ENCODE measurements at regions not wholly inside any gene's neighbourhood (a gene's known extent, or its start where the extent isn't known, plus 50 kb on each side); places are given as distances from the start of the nearest gene placed in this dataset.

DNA sequence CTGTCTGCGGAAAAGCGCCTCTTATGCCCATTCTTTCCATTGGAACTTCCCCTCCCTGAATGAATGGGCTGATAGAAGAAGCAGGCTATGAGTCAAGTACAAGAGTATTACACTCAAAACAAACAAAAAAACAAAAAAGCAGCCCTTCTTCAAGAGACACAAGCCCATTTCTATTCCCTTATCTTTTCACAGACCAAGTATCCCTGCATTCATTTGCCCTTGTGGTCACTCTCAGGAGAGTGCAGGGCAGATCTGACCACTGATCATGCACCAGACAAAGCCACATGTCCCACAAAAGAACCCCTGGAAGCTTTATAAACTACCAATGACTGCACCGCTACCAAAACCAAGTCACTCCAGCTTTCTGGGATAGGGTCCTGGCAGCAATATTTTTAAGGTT lies 262.5 kb upstream of the TAS2R1 start:
- Histone ChIP-seq H3K27me3 (ENCODE audit: control insufficient read depth, insufficient read depth, low read length) (no peaks in the 10 kb centered on the region), H3K9me3 (ENCODE audit: control insufficient read depth, insufficient read depth, low read length) (no peaks in the 10 kb centered on the region), H3K4me3 (ENCODE audit: low read length) (no peak overlapping the region), H3K36me3 (ENCODE audit: control insufficient read depth, insufficient read depth, low read length) (no peaks in the 10 kb centered on the region), H3K4me1 (ENCODE audit: control insufficient read depth, insufficient read depth, low read length) (no peaks in the 10 kb centered on the region), H3K27ac (ENCODE audit: low read length) (no peak overlapping the region)
- no CpG with 5 or more reads among the region's 3 CpGs for WGBS (ENCODE audit: insufficient coverage, insufficient read length)
- no peak for DNase-seq (ENCODE audit: low read depth, low spot score)

DNA sequence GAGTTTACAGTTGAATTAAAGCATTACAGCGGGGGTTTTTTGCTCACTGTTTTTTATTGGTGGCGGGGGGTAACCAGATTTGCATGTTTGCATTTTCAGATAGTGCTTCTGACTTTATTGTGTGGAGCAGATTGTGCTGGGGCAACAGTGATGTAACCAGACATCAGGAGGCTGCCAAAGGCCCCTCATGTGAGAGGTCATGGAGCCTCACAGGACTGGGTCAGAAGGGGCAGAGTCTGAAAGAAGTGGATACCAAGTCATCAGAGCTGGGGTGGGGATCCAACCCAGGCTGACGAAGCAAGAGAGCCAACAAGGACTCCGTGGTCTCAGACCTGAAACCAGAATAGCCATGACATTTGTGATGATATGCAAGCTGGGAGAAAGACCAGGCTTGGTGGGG lies 259.4 kb upstream of the TAS2R1 start:
- no peaks in the 10 kb centered on the region for H3K9me3 ChIP-seq (ENCODE audit: control insufficient read depth, insufficient read depth, low read length)
- no CpG with 5 or more reads among the region's 4 CpGs for whole genome bisulfite sequencing (ENCODE audit: insufficient coverage, insufficient read length)
- no peak for DNase-seq (ENCODE audit: low read depth, low spot score)
- peaks cover 1% of the 10 kb centered on the region; the same call in 1 of the 2 replicates for H3K4me1 ChIP-seq (ENCODE audit: control insufficient read depth, insufficient read depth, low read length)
- H3K27me3 ChIP-seq (ENCODE audit: control insufficient read depth, insufficient read depth, low read length), result no peaks in the 10 kb centered on the region
- no peak overlapping the region for H3K27ac ChIP-seq (ENCODE audit: low read length)
- no peaks in the 10 kb centered on the region for H3K36me3 ChIP-seq (ENCODE audit: control insufficient read depth, insufficient read depth, low read length)
- H3K4me3 ChIP-seq (ENCODE audit: low read length), result no peak overlapping the region

- DNase-seq (ENCODE audit: low read depth, low spot score), result no peak
- Histone ChIP-seq H3K36me3 (ENCODE audit: control insufficient read depth, insufficient read depth, low read length) (no peaks in the 10 kb centered on the region), H3K9me3 (ENCODE audit: control insufficient read depth, insufficient read depth, low read length) (no peaks in the 10 kb centered on the region), H3K4me1 (ENCODE audit: control insufficient read depth, insufficient read depth, low read length) (peaks cover 1% of the 10 kb centered on the region; the same call in 1 of the 2 replicates), H3K27ac (ENCODE audit: low read length) (no peak overlapping the region), H3K27me3 (ENCODE audit: control insufficient read depth, insufficient read depth, low read length) (no peaks in the 10 kb centered on the region), H3K4me3 (ENCODE audit: low read length) (no peak overlapping the region)
- no CpG with 5 or more reads among the region's 3 CpGs for WGBS (ENCODE audit: insufficient coverage, insufficient read length)
Measured at GRCh38 chr5:9888501-9888901, 258.4 kb upstream of the TAS2R1 start.

GRCh38 chr5:9885164-9885563 lies 255.0 kb upstream of the TAS2R1 start:
- no peak overlapping the region for H3K4me3 ChIP-seq (ENCODE audit: low read length)
- H3K9me3 ChIP-seq (ENCODE audit: control insufficient read depth, insufficient read depth, low read length), result no peaks in the 10 kb centered on the region
- no peak for DNase-seq (ENCODE audit: low read depth, low spot score)

GRCh38 chr5:9878206-9878605 lies 248.1 kb upstream of the TAS2R1 start:
- H3K4me1 ChIP-seq (ENCODE audit: control insufficient read depth, insufficient read depth, low read length), result no peaks in the 10 kb centered on the region
- DNase-seq (ENCODE audit: low read depth, low spot score), result no peak
- H3K36me3 ChIP-seq (ENCODE audit: control insufficient read depth, insufficient read depth, low read length), result no peaks in the 10 kb centered on the region
- H3K9me3 ChIP-seq (ENCODE audit: control insufficient read depth, insufficient read depth, low read length), result no peaks in the 10 kb centered on the region
- no peaks in the 10 kb centered on the region for H3K27me3 ChIP-seq (ENCODE audit: control insufficient read depth, insufficient read depth, low read length)
- H3K4me3 ChIP-seq (ENCODE audit: low read length), result no peak overlapping the region
- no peak overlapping the region for H3K27ac ChIP-seq (ENCODE audit: low read length)
- no CpG with 5 or more reads among the region's 5 CpGs for WGBS (ENCODE audit: insufficient coverage, insufficient read length)

More at GRCh38 chr5:9885164-9885563, 255.0 kb upstream of the TAS2R1 start:
- Histone ChIP-seq H3K27ac (ENCODE audit: low read length) (no peak overlapping the region), H3K4me1 (ENCODE audit: control insufficient read depth, insufficient read depth, low read length) (peaks cover 1% of the 10 kb centered on the region; the same call in 1 of the 2 replicates), H3K27me3 (ENCODE audit: control insufficient read depth, insufficient read depth, low read length) (no peaks in the 10 kb centered on the region), H3K36me3 (ENCODE audit: control insufficient read depth, insufficient read depth, low read length) (no peaks in the 10 kb centered on the region)

DNA sequence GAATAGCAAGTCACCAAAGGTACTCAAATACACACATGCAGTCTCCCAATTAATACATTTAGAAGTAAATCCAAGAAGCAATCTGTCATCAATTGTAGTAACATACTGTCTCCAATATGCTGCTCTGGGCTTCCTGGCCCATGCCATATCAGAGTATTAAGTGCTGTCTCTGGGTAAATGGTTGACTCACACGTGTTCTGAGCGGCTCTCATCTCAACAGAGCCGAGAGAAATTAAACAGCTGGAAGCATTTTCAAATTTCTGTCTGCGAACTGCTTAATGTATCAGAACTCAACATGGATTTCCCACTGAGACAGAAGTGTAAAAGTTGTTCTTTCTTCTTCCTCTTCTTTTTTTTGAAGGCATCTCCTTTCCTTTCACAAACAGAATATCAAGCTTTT lies 247.3 kb upstream of the TAS2R1 start:
- no CpG with 5 or more reads among the region's 4 CpGs for WGBS (ENCODE audit: insufficient coverage, insufficient read length)

DNA sequence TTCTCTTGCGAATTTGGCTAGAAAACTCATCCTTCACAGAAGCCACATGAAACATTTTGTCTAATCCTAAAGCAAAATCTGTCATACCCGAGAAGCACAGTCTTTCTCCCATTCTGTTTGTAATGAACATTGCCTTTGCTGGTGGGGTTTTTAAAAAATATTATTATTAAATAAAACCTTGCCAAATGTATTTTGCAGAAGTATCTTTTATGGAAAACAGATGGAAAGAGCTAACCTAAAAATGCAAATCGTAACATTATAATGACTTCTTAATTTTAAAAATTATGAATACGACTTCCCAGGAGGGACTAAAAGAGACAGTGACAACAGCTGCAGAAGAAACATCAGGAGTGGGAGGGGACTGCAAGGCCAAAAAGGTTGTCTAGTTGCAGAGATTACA lies 246.3 kb upstream of the TAS2R1 start:
- Histone ChIP-seq H3K36me3 (ENCODE audit: control insufficient read depth, insufficient read depth, low read length) (no peaks in the 10 kb centered on the region), H3K4me3 (ENCODE audit: low read length) (no peak overlapping the region), H3K27ac (ENCODE audit: low read length) (no peak overlapping the region), H3K9me3 (ENCODE audit: control insufficient read depth, insufficient read depth, low read length) (no peaks in the 10 kb centered on the region), H3K4me1 (ENCODE audit: control insufficient read depth, insufficient read depth, low read length) (no peaks in the 10 kb centered on the region), H3K27me3 (ENCODE audit: control insufficient read depth, insufficient read depth, low read length) (no peaks in the 10 kb centered on the region)
- WGBS (ENCODE audit: insufficient coverage, insufficient read length), result no CpG with 5 or more reads among the region's 4 CpGs
- DNase-seq (ENCODE audit: low read depth, low spot score), result no peak

More for the DNA sequence above, 247.3 kb upstream of the TAS2R1 start:
- Histone ChIP-seq H3K36me3 (ENCODE audit: control insufficient read depth, insufficient read depth, low read length) (no peaks in the 10 kb centered on the region), H3K9me3 (ENCODE audit: control insufficient read depth, insufficient read depth, low read length) (no peaks in the 10 kb centered on the region), H3K27me3 (ENCODE audit: control insufficient read depth, insufficient read depth, low read length) (no peaks in the 10 kb centered on the region), H3K27ac (ENCODE audit: low read length) (no peak overlapping the region), H3K4me3 (ENCODE audit: low read length) (no peak overlapping the region), H3K4me1 (ENCODE audit: control insufficient read depth, insufficient read depth, low read length) (no peaks in the 10 kb centered on the region)
- DNase-seq (ENCODE audit: low read depth, low spot score), result no peak

DNA sequence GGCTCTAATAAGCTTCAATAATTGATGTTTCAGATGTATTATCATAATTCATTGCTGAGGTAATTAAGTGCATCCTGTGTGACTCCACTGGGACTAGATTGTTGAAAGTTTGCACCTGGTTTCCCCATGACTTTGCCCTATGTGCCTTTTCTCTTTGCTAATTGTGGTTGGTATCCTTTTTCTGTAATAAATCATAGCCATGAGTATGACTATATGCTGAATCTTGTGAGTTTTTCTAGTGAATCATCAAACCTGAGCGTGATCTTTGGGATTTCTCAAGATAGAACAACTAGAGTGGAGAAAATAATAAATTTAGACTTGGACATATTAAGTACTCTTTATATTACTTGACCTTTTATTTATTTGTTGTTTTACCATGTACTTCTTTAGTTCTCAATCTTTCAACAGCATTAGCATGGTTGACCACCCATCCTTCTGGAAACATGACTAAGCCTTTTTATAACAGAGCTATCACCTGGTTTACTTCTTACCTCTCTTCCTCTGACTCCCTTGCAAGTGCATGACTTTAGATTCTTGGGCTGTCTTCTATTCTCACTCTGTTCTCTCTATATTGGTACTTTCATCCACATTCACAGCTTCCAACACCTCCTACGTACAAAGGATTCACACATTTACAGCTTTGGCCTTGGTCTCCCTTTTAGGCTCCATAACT lies 239.6 kb upstream of the TAS2R1 start:
- no CpG with 5 or more reads among the region's 2 CpGs for WGBS (ENCODE audit: insufficient coverage, insufficient read length)
- H3K27ac ChIP-seq (ENCODE audit: low read length), result no peak overlapping the region

DNA sequence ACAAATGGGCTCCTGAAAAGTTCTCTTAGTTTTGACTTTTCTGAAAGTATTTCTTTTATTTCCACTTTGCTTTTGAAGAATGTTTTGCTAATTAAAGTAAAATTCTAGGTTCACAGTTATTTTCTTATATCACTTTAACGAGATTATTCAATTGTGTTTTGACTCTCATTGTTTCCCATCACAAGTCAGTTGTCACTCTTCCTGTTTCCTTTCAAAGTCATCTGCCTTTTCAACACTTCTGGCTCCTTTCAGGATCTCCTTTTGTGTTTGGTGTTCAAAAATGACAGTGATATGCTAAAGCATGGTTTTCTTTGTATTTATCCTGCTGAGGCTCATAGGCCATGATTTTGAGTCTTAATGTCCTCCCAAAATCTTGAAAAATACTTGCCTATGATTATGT lies 235.4 kb upstream of the TAS2R1 start:
- no peak overlapping the region for H3K27ac ChIP-seq (ENCODE audit: low read length)
- no peaks in the 10 kb centered on the region for H3K27me3 ChIP-seq (ENCODE audit: control insufficient read depth, insufficient read depth, low read length)
- H3K9me3 ChIP-seq (ENCODE audit: control insufficient read depth, insufficient read depth, low read length), result peaks cover 2% of the 10 kb centered on the region
- no peaks in the 10 kb centered on the region for H3K36me3 ChIP-seq (ENCODE audit: control insufficient read depth, insufficient read depth, low read length)
- WGBS (ENCODE audit: insufficient coverage, insufficient read length), result no CpG with 5 or more reads among the region's 1 CpG
- H3K4me1 ChIP-seq (ENCODE audit: control insufficient read depth, insufficient read depth, low read length), result no peaks in the 10 kb centered on the region
- no peak overlapping the region for H3K4me3 ChIP-seq (ENCODE audit: low read length)
- DNase-seq (ENCODE audit: low read depth, low spot score), result no peak

More for the DNA sequence above, 239.6 kb upstream of the TAS2R1 start:
- DNase-seq (ENCODE audit: low read depth, low spot score), result no peak
- Histone ChIP-seq H3K27me3 (ENCODE audit: control insufficient read depth, insufficient read depth, low read length) (no peaks in the 10 kb centered on the region), H3K36me3 (ENCODE audit: control insufficient read depth, insufficient read depth, low read length) (no peaks in the 10 kb centered on the region), H3K4me3 (ENCODE audit: low read length) (no peak overlapping the region), H3K4me1 (ENCODE audit: control insufficient read depth, insufficient read depth, low read length) (no peaks in the 10 kb centered on the region), H3K9me3 (ENCODE audit: control insufficient read depth, insufficient read depth, low read length) (peaks cover 2% of the 10 kb centered on the region)

GRCh38 chr5:9864791-9865190 lies 234.6 kb upstream of the TAS2R1 start:
- H3K4me1 ChIP-seq (ENCODE audit: control insufficient read depth, insufficient read depth, low read length), result no peaks in the 10 kb centered on the region
- no peak for DNase-seq (ENCODE audit: low read depth, low spot score)
- peaks cover 2% of the 10 kb centered on the region for H3K9me3 ChIP-seq (ENCODE audit: control insufficient read depth, insufficient read depth, low read length)
- no peaks in the 10 kb centered on the region for H3K36me3 ChIP-seq (ENCODE audit: control insufficient read depth, insufficient read depth, low read length)
- H3K4me3 ChIP-seq (ENCODE audit: low read length), result no peak overlapping the region
- H3K27me3 ChIP-seq (ENCODE audit: control insufficient read depth, insufficient read depth, low read length), result no peaks in the 10 kb centered on the region
- H3K27ac ChIP-seq (ENCODE audit: low read length), result no peak overlapping the region
- WGBS (ENCODE audit: insufficient coverage, insufficient read length), result no CpG with 5 or more reads among the region's 3 CpGs

DNA sequence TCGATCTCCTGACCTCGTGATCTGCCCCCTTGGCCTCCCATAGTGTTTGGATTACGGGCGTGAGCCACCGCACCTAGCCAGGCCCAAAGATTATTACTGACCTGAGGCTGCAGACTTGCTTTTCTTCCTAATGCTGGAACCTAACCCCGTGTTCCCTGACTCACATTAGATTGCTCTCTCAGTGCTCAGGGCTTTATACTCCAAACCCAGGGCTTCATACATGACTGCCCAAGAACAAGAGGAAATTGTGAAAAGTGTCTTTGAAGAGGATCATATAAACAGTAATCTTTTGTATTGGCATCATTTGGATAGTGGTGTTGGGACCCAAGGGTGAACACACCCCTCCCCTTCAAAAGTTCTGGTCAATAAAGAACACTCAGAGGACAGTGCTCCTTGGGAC lies 233.3 kb upstream of the TAS2R1 start:
- H3K36me3 ChIP-seq (ENCODE audit: control insufficient read depth, insufficient read depth, low read length), result no peaks in the 10 kb centered on the region
- H3K27ac ChIP-seq (ENCODE audit: low read length), result no peak overlapping the region
- H3K27me3 ChIP-seq (ENCODE audit: control insufficient read depth, insufficient read depth, low read length), result no peaks in the 10 kb centered on the region
- H3K9me3 ChIP-seq (ENCODE audit: control insufficient read depth, insufficient read depth, low read length), result peaks cover 2% of the 10 kb centered on the region
- H3K4me1 ChIP-seq (ENCODE audit: control insufficient read depth, insufficient read depth, low read length), result no peaks in the 10 kb centered on the region
- no peak for DNase-seq (ENCODE audit: low read depth, low spot score)
- H3K4me3 ChIP-seq (ENCODE audit: low read length), result no peak overlapping the region
- no CpG with 5 or more reads among the region's 6 CpGs for WGBS (ENCODE audit: insufficient coverage, insufficient read length)

Measured in iPS DF 6.9 (cell line).